ENCODE measurements at regions not wholly inside any gene's neighbourhood (a gene's known extent, or its start where the extent isn't known, plus 50 kb on each side); places are given as distances from the start of the nearest gene placed in this dataset.
"Not testable (repeated sequence)": the region's sequence is repeated elsewhere in the genome, so short reads cannot be mapped to it uniquely, and the experiment has no call there.

DNA sequence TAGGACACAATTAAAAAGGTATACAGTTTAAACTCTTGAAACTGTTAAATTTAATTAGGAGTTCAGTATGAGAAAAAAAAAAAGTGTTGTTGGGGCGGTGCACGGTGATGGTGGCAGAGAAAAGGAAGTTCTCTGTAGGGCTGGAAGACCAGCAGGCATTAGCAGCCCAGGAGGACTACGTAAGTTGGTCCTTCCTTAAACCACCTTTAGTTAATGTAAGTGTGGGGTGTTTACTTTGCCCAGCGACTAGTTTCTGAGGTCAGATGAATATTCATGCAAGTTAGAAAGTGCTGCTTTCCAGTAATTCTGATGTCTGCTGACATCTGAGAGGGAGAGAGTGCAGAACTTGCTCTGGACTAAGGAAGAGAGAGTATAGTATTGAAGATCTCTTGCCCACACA is 54.9 kb downstream of the NKX2-1 start:
- DNase-seq: no peak

DNA sequence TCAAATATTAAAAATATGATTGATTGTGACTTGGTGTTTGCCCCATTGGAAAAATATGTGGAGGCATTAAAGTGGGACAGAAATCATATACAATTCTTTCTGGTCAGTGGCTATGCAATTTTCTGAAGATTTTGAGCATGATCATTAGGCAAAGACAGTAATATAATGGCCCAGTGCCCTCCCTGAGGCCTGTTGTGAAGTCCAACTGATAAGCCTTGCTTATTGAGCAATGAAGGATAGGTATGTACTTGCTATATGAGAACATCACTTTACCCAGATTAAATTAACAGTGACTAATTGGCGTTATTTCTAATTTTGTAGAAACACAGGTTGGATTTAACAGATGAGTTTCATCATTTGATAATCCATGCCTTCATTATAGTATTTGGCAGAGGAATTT is 57.1 kb downstream of the NKX2-1 start:
- no peak for DNase-seq

DNA sequence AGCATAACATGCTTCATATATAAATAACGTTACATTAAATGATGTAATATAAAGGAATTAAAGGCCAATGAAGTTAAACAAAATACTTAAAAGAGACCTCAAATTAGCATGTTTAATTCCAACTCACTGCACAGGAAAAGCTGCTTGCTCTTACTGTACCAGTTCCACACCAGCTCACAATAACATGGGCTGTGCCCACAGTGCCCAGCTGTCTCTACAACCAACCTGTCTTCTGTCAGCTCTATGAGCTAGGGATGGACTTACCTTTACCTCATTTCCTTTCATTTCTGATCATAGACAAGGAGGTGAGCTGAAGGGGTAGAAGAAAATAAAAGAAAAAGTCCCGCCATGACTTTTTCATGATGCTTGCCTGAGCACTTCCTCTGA is 64.8 kb downstream of the NKX2-1 start:
- no peak for DNase-seq

DNA sequence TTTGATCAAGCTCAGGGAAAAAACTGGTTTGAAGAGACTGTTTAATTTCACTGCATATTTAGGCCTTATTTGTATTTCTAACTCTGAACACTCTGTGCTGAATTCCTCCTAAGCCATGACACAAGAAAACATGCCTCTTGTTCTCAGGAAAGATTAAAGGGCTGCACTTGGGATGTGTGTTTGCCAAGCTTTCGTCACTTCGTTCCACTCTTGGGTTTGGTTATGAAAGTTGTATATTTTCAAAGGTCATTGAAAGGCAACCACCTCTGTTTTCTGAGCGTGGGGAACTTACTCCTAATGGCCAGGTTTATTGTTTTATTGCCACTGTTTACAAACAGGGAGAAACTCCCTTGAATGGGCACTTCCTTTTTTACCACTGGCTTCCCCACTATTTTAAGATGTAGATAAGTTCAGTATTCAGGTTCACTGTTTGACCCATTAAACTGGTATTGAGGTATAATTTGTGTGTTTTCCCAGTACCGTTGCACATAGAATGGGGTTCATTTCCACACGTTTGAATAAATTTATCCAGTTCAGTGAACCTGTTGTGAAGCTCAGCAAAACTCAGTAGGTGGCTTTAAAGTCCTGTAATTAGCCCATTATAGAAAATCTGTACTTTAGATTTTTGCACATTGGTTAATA is 65.3 kb downstream of the NKX2-1 start:
- no peak for DNase-seq

DNA sequence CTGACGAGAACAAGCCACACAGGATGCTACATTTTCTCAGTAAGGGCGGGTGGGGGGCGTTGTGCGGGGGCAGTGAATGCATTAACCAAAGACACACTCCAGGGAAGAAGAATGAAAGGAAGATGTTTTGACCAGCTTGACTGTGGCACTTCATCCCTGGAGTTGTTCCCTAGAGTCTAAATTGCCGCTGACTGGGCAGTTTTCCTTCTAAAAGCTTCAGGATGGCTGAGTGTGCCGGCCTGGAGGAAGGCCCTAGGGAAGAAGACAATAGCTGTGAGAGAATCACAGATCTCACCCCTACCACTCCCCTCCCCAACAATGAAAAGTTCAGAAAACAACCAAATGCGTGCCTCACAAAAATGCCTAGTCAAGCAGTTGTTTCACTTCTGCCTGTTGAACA is 67.2 kb downstream of the NKX2-1 start:
- DNase-seq: no peak

DNA sequence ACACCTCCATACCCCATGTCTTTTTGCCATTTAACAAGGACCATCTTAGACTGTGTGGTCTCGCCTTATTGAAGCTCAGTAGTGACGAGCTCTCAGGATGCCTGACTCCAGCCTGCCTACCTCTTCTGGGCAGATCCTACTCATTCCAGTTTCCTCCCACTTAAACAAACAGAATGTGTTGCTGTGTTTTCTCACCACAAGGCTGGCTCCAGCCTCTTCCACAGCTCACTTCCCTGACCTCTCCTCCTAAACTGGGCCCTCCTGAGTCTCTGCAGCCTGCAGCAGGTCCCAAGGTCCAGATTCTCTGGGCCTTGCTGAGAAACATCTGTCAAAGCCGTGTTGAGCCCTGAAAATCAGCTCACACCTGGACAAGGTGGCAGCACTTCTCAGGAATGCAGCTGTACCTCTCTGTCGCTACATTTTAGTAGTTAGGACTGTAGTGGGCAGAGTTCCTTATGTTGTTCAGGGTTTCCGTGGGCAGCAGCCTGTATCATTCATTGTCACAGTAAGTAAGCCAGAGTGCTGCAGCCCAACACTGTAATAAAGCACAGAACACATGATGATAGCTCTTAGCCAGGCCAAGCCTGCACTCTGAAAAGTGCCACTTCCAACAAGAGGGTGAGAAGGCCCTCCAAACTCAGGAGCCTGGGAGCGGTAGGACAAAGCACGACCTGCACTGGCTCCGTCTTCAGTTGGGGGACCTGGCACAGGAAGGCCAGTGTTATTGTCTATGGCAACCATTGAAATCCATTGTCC is 68.5 kb downstream of the NKX2-1 start:
- no peak for DNase-seq

DNA sequence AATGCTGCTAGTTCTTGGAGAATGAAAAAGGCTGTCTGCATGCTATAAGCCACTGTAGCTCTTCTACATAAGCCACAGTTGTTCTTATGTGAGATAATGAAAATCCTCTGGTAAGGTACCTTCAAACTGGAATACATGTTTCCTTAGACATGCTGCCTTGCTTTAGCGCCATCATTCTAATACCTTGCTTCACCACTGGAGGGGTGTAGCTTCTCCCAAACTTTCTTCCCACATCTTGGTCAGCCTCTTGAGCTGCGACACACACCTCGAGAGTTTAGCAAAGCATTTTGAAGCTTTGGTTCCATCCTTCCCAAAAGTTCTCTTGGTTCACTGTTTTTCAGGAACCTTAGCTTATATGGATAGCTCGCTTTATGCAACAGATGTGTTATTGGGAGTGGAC is 69.5 kb downstream of the NKX2-1 start:
- no peak for DNase-seq

DNA sequence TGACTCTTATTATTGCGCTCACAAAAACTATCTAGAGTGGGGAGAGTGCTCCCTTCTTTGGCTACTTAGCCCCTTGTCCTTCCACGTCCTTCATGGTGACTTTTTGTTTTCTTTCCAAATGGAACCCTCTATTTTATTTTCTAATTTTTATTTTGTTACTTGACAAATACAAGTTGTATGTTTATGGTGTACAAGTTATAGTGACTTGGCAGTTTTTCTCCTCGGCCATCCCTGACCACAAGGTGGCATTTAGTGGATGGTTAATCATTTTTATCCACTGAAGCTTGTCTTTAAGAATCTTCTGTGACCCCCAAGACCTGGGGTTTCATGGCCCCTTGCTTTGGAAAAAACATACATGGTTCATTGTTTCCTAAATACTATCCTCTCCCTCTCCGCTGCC is 70.1 kb downstream of the NKX2-1 start:
- no peak for DNase-seq

DNA sequence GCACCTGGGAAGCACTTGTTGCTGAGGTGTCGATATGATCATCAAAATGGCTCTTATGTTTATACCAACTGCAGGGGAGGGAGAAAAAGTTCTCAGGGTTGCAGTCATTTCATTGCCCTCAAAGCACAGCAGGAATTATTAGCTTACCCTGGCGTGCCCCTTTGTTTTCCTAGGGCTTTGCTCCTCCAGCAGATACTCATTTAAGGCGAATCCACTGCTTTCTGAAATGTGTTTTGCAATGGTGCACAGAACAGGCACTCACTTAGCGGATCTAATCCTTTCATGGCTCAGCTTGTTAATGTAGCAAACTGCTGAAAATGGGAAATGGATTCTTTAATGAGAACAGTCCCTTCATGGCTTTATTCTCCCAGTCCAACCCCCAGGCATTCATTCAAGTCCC is 76.7 kb downstream of the NKX2-1 start:
- no peak for DNase-seq

DNA sequence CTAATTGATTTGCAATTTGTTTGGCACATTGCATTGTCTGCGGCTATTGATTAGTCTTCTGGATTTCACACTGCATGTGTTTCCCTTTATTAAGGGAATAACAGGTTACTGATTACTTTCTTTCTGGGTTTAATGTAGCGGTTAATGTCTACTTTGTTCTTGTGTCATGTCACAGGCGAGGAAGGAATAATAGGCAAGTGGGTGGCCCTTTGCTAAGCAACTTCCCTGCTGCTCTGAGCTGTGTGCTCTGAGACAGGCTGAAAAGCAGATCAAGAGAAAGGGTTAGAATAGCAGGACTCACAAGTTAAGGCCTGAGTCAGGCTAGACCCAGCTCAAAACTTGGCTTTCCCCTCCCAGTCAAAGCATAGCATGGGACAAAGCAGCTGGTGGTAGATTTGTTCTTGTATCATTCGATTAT is 77.2 kb downstream of the NKX2-1 start:
- DNase-seq: no peak

DNA sequence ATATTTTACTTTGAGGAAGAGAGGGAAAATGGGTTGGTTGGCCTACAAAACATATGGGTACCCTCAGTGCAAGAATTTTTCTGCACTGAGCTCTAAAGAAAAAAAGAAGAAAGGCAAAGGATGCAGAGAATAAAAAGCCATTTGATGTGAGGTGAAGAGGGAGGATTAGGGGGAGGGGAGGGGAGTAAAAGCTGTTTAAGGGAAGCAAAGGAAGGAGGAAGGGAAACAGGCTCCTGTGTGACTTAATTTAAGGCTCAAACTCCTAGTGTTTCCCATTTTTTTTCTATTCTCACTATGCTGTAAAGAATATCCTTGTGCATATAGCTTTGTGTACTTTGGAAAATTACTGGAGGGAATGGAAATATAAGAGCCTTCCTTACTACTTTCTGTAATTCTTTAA is 78.7 kb downstream of the NKX2-1 start:
- no peak for DNase-seq

DNA sequence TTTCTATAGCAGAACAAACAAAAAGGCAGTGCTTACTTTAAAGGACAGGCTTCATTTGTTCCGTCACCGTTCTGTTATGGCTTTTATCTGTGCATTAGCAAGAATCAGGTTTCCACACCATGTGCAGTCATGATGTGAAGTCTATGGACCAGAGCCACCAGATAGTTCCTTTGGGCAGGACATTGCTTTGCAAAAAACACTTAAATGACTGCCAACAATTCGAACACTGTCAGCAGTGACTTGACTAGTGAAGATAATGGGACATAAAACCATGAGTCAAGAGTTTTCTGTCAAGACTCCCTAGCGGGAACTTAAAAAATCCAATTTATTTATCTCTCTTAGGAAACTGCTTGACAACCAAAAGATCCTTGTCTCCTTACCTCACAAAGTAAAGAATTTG is 80.3 kb downstream of the NKX2-1 start:
- DNase-seq: no peak

DNA sequence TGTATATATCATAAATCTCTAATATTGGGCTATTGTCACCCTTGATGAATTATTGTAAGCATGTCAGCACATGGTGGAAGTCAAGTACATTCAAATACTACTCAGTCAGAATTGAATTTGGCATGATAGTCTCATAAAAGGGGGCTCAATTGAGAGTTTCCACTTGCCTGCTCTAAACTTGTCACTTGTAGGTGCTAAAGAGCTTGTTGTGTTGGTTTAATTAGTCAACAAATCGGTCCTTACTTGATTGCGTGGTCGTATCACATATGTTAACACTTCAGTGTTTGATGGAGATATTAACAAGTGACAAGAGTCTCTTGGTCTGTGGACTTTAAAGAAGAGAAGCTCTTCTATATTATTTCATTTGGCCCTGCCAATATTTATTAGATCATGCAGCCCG is 81.1 kb downstream of the NKX2-1 start:
- no peak for DNase-seq

DNA sequence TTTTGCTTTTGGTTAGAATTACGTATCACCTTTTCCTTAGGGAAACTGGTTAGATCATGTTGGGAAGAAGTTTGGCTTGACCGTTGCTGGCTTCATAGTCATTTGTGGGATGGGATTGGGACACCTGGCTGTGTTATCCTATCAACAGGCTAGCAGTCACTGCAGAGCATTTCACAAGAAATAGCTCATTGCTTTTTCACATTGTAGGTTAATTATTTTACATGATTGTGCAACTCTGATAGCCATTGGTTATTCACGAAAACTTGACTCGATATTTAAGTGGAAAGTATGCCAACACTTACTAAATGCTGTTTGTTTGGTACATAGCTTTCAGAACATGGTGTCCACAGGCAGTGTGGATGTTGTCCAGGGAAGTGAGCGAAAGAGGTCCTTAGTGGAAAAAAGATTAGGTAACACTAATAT is 89.4 kb downstream of the NKX2-1 start:
- no peak for DNase-seq

DNA sequence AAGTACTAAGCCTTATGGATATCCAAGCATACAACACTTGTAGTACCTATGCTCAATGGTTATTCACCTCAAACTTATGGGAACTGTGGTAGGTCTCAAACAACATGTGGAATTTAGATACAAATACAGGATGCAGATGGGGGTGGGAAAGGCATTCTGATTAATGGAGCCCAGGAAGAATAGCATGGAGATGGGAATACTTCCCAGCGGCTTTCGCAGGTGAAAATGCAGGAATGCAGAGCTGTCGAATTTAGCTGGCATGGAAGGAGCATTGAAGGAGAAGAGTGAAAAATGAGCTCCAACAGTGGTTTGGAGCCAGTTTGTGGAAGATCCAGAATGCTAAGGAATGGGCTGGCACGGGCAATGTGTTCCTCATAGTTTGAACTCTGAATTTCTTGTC is 89.9 kb downstream of the NKX2-1 start:
- DNase-seq: no peak

DNA sequence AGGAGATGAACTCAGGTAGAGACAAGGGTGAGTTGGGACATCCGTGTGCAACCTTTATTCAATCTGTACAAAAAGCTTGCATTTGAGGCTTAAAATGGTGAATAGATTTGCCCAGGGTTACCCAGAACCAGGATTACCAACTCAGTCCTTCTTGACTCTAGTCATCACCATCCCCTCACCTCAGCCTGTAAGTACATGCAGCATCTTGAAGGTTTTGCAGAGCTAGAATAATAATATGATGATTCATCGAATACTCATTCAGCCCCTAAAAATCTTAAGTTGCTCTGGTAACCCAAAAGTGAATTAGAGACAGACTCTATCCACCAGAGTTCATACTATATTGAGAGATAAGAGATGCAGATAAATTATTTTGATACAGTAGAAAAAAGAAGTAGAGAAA is 90.3 kb downstream of the NKX2-1 start:
- DNase-seq: no peak

DNA sequence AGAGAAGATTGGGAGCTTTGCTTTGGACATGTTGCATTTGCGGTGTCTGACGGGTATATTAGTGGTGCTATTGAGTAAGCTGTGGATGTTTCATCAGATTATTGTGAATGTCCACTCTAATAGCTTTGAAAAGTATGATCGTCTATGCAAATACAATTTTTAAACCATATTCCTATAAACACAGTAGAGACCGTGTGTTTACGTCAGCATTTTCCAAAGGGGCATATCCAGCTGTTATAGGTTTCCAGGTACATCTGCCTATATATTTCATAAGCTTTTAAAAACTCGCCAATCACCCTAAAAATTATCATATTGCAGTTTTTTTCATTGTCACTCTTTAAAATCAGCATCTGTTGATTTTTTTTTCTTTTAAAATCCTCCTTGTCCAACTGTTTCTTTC is 91.7 kb downstream of the NKX2-1 start:
- no peak for DNase-seq

DNA sequence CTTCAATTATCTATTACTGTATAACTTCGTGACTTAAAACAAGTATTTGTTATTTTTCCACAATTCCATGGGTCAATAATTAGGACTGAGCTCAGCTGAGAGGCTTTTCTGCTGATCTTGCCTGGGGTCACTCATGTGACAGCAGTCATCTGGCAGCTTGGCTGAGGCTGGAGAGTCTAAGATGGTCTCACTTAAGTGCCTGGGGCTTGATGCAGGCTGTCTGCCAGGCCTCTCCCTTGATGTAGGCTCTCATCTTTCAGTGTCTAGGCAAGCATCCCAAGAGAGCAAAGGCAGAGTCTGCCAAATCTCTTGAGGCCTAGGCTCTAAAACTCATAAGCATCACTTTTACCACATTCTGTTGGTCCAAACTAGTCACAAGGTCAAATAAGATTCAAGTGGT is 93.2 kb downstream of the NKX2-1 start:
- DNase-seq: no peak

DNA sequence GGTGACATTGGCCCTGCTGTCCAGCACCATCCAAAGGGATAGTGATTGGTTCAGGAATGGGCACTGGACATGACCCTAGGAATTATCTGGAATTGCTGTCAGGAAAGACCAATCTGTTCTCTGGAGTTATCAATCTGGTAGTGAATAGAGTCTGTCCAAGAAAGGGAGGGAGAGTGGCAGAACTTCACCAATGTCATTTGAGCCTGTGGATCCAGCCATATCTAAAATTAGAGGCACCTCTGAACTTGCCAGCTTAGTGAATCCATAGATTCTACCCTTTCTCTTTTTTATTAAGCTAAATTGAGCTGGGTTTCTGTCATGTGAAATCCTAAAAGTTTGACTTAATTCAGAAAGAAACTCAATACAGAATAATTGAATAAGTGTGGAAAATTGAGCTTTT is 93.9 kb downstream of the NKX2-1 start:
- no peak for DNase-seq

DNA sequence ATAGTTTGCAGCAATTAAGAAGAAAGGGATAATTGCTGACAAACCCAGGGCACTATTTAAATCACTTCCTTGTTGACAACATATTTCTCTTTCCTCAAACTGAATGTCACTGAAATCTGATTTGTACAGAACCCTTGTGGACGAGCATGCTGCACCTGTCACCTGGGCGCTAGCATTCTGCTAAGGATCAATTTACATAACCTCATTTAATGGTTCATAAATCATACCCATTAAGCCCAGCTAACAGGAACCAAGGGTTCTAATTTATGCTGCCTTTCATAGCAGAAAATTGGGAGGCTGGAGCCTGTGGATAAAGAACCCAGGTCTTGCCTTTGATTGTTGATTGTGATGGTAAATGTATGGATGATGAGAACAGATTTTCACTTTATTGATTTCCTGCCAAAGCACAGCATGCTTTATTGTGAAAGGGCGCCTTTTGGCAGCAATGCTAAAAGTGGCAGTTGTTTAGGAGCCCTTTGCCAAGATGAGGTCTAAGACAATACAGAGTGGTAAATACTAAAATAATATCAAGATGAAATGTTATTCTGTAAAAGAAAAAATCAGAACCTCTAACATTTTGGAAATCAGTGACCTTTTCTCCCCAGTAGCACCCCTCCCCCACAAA is 95.4 kb downstream of the NKX2-1 start:
- no peak for DNase-seq

DNA sequence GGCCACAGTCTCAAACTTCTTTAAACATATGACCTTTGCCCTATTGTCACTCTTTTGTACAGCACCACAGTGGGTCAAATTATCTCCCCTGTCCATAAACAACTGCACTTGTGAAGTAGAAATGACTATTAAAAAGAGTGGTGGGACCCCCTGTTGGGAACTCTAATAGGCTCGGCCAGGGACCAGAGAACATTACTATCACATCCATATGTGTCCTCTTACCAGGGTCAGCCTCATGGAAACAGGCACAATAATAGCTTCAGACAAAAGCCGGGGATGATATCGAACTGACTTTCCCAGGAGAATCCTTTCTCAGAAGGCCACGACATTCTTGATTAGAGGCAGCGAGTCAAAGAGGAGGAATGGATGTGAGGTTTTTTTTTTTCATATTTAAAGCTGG is 96.6 kb downstream of the NKX2-1 start:
- no peak for DNase-seq

DNA sequence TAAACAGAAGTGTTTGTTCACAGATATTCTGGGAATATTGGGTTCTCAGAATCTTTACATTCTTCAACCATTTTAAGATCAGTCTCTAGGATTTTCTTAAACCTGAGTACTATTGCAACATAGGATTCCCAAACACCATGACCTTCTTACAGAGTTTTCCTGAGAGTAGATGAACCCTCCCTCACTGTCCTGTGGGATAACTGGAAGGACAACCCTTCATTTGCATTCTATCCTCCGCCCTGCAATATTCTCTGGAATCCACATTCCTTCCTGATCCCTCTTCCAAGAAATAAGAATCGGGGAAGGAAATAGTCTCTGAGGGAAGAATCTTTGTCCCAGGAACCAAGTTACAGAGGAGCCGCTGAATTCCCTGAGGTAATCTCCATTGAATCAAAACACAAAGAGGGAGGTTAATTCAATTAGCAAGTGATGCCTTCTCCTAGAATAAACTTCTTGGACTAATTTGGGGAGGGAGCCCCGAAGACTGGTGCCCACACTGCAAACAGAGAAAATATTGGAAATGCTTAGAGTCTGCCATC is 99.8 kb upstream of the MBIP start:
- no peak for DNase-seq

DNA sequence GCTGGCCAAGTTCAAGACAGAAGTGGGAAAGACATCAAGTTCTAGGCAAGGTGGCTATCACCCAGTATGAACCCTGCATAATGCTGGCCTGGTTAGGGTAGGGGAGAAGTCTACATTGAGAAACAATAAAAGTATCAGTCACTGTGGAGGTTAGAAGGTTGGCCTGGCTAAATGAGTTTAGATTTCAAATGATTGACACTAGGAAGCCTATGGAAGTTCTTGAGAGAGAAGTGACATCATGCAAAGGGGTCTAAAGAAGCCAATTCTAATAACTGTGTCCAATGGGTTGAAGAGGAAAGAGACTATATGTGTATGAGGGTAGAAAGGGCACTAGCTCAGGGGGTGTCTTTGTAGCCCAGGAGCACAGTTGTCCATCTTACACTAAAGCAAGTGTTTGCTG is 98.5 kb upstream of the MBIP start:
- no peak for DNase-seq

DNA sequence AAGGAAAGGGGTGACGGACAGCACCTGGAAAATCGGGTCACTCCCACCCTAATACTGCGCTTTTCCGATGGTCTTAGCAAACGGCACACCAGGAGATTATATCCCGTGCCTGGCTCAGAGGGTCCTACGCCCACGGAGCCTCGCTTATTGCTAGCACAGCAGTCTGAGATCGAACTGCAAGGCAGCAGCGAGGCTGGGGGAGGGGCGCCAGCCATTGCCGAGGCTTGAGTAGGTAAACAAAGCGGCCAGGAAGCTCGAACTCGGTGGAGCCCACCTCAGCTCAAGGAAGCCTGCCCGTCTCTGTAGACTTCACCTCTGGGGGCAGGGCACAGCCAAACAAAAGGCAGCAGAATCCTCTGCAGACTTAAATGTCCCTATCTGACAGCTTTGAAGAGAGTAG is 91.5 kb upstream of the MBIP start:
- not testable (repeated sequence) for DNase-seq

All from inflammatory macrophage treated with lipopolysaccharide for 4 hours (primary cell).